ENCODE measurements at regions not wholly inside any gene's neighbourhood (a gene's known extent, or its start where the extent isn't known, plus 50 kb on each side); places are given as distances from the start of the nearest gene placed in this dataset.

- Histone ChIP-seq H3K79me2 (no peaks in the 10 kb centered on the region), H3K9me3 (ENCODE audit: control insufficient read depth, low read length) (no peaks in the 10 kb centered on the region)
These were observed 326.8 kb downstream of the ALG10 start for GRCh38 chr12:34348836-34349672.

GRCh38 chr12:34349673-34349961 lies 327.3 kb downstream of the ALG10 start:
- Histone ChIP-seq H2AFZ (no peak overlapping the region), H3K4me2 (ENCODE audit: low read length) (no peak overlapping the region), H3K27me3 (ENCODE audit: control insufficient read depth, insufficient read depth, low read length) (no peaks in the 10 kb centered on the region), H3K4me1 (no peaks in the 10 kb centered on the region), H3K36me3 (ENCODE audit: control insufficient read depth, insufficient read depth, low read length) (no peaks in the 10 kb centered on the region), H3K9ac (no peak overlapping the region), H3K27ac (no peak overlapping the region), H3K9me3 (ENCODE audit: control insufficient read depth, low read length) (no peaks in the 10 kb centered on the region), H3K4me3 (ENCODE audit: low read depth, low read length) (no peak overlapping the region), H3K79me2 (no peaks in the 10 kb centered on the region)
- no peak for TF ChIP-seq CTCF (IDR thresholded peaks at IDR 0.05)

More at GRCh38 chr12:34348836-34349672, 326.8 kb downstream of the ALG10 start:
- no peak overlapping the region for H3K4me3 ChIP-seq (ENCODE audit: low read depth, low read length)
- H3K9ac ChIP-seq, result no peak overlapping the region
- H3K4me1 ChIP-seq, result no peaks in the 10 kb centered on the region
- TF ChIP-seq CTCF (IDR thresholded peaks at IDR 0.05), result no peak
- no peak overlapping the region for H3K4me2 ChIP-seq (ENCODE audit: low read length)
- H3K27me3 ChIP-seq (ENCODE audit: control insufficient read depth, insufficient read depth, low read length), result no peaks in the 10 kb centered on the region
- H2AFZ ChIP-seq, result no peak overlapping the region
- no peaks in the 10 kb centered on the region for H3K36me3 ChIP-seq (ENCODE audit: control insufficient read depth, insufficient read depth, low read length)
- H3K27ac ChIP-seq, result no peak overlapping the region

GRCh38 chr12:34350092-34351041 lies 328.1 kb downstream of the ALG10 start:
- no peak overlapping the region for H3K9ac ChIP-seq
- no peaks in the 10 kb centered on the region for H3K4me1 ChIP-seq
- H2AFZ ChIP-seq, result no peak overlapping the region
- no peak for TF ChIP-seq CTCF (IDR thresholded peaks at IDR 0.05)
- H3K9me3 ChIP-seq (ENCODE audit: control insufficient read depth, low read length), result no peaks in the 10 kb centered on the region
- no peak overlapping the region for H3K4me3 ChIP-seq (ENCODE audit: low read depth, low read length)
- no peaks in the 10 kb centered on the region for H3K27me3 ChIP-seq (ENCODE audit: control insufficient read depth, insufficient read depth, low read length)
- no peak overlapping the region for H3K27ac ChIP-seq
- H3K79me2 ChIP-seq, result no peaks in the 10 kb centered on the region
- no peaks in the 10 kb centered on the region for H3K36me3 ChIP-seq (ENCODE audit: control insufficient read depth, insufficient read depth, low read length)
- H3K4me2 ChIP-seq (ENCODE audit: low read length), result no peak overlapping the region

GRCh38 chr12:34352098-34352497 lies 329.8 kb downstream of the ALG10 start:
- no peak for TF ChIP-seq CTCF (IDR thresholded peaks at IDR 0.05)
- H3K27ac ChIP-seq, result no peak overlapping the region
- no peaks in the 10 kb centered on the region for H3K9me3 ChIP-seq (ENCODE audit: control insufficient read depth, low read length)
- no peaks in the 10 kb centered on the region for H3K36me3 ChIP-seq (ENCODE audit: control insufficient read depth, insufficient read depth, low read length)
- no peak overlapping the region for H3K9ac ChIP-seq
- no peak overlapping the region for H3K4me2 ChIP-seq (ENCODE audit: low read length)
- no peaks in the 10 kb centered on the region for H3K27me3 ChIP-seq (ENCODE audit: control insufficient read depth, insufficient read depth, low read length)
- H3K4me3 ChIP-seq (ENCODE audit: low read depth, low read length), result no peak overlapping the region
- H3K79me2 ChIP-seq, result no peaks in the 10 kb centered on the region
- no peaks in the 10 kb centered on the region for H3K4me1 ChIP-seq
- H2AFZ ChIP-seq, result no peak overlapping the region

Measured in parathyroid adenoma (tissue), 2 donors.